ENCODE measurements at regions not wholly inside any gene's neighbourhood (a gene's known extent, or its start where the extent isn't known, plus 50 kb on each side); places are given as distances from the start of the nearest gene placed in this dataset.

GRCh38 chr21:14607262-14607661 is 61.1 kb upstream of the SAMSN1 start:
- DNase-seq = no peak

- DNase-seq = no peak
Observed at GRCh38 chr21:14603202-14603601, 57.1 kb upstream of the SAMSN1 start.

GRCh38 chr21:14602382-14602958 is 56.4 kb upstream of the SAMSN1 start:
- DNase-seq = no peak

GRCh38 chr21:14600569-14601297 is 54.6 kb upstream of the SAMSN1 start:
- DNase-seq = no peak

- DNase-seq = no peak
Observed at GRCh38 chr21:14598065-14598464, 52.0 kb upstream of the SAMSN1 start.
